ENCODE measurements at regions not wholly inside any gene's neighbourhood (a gene's known extent, or its start where the extent isn't known, plus 50 kb on each side); places are given as distances from the start of the nearest gene placed in this dataset.
"Not testable (repeated sequence)": the region's sequence is repeated elsewhere in the genome, so short reads cannot be mapped to it uniquely, and the experiment has no call there.

- no peak for DNase-seq (ENCODE audit: extremely low spot score)
- no peak for TF ChIP-seq CTCF (IDR thresholded peaks at IDR 0.05; ENCODE audit: control extremely low read depth, extremely low read depth, low read depth, missing control alignments)
- ChIA-PET POLR2A (no interaction called here), CTCF (no interaction called here)
Measured at GRCh38 chr11:134988495-134988894, 576.5 kb upstream of the B3GAT1 start.

DNA sequence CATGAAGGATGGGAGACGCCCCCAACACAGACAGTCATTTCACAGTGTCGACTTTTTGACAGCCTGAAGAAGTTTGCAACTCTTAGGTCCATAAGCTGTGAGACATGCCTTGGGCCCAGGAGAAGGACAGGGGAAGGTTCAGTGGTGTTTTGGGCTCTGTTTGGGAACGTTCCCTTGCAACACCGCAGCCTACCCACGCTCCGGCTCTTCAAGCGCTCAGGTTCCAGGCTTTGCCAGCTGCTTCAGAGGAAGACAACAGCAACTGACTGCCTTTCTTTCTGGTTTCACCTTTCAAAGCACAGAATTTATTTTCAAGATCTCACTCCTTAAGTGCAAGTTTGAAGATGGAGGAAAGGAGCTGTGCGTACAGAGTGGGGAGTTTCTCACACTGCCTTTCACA lies 575.8 kb upstream of the B3GAT1 start:
- no peak for DNase-seq (ENCODE audit: extremely low spot score)
- TF ChIP-seq CTCF (IDR thresholded peaks at IDR 0.05; ENCODE audit: control extremely low read depth, extremely low read depth, low read depth, missing control alignments) = no peak
- CTCF ChIA-PET = no interaction called here
- POLR2A ChIA-PET = no interaction called here

DNA sequence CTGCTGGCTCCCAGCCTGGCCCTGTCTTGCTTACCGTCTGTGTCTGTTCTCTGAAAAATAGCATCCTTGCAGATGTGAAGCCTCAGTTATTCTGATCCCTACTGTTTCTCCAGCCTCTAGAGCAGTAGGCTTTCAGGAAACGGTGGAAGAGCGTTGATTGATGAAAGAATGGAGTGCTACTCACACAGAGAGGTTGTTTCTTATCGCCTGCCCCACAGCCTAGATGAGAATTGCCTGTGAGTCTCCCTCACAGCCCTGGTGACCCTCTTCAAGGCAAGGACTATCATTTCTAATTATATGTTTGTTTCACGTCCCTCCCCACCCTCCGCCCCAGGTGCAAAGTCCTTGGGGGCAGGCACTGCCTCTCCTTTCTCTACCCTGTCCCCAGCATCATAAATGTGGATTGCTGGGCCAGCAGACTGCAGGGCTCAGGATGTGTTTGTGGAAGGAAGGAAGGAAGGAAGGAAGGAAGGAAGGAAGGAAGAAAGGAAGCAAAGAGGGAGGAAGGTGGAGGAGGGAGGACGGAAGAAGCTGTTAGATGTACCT lies 575.3 kb upstream of the B3GAT1 start:
- CTCF ChIA-PET = no interaction called here
- no peak for TF ChIP-seq CTCF (IDR thresholded peaks at IDR 0.05; ENCODE audit: control extremely low read depth, extremely low read depth, low read depth, missing control alignments)
- POLR2A ChIA-PET = no interaction called here
- no peak for DNase-seq (ENCODE audit: extremely low spot score)

GRCh38 chr11:134984421-134984820 lies 572.4 kb upstream of the B3GAT1 start:
- no peak for DNase-seq (ENCODE audit: extremely low spot score)
- ChIA-PET CTCF (no interaction called here), POLR2A (no interaction called here)
- no peak for TF ChIP-seq CTCF (IDR thresholded peaks at IDR 0.05; ENCODE audit: control extremely low read depth, extremely low read depth, low read depth, missing control alignments)

GRCh38 chr11:134982432-134982831 lies 570.4 kb upstream of the B3GAT1 start:
- DNase-seq (ENCODE audit: extremely low spot score); CTCF ChIA-PET; POLR2A ChIA-PET: not testable (repeated sequence)

GRCh38 chr11:134981835-134982234 lies 569.8 kb upstream of the B3GAT1 start:
- CTCF ChIA-PET = no interaction called here
- POLR2A ChIA-PET = no interaction called here
- DNase-seq (ENCODE audit: extremely low spot score) = no peak
- no peak for TF ChIP-seq CTCF (IDR thresholded peaks at IDR 0.05; ENCODE audit: control extremely low read depth, extremely low read depth, low read depth, missing control alignments)

DNA sequence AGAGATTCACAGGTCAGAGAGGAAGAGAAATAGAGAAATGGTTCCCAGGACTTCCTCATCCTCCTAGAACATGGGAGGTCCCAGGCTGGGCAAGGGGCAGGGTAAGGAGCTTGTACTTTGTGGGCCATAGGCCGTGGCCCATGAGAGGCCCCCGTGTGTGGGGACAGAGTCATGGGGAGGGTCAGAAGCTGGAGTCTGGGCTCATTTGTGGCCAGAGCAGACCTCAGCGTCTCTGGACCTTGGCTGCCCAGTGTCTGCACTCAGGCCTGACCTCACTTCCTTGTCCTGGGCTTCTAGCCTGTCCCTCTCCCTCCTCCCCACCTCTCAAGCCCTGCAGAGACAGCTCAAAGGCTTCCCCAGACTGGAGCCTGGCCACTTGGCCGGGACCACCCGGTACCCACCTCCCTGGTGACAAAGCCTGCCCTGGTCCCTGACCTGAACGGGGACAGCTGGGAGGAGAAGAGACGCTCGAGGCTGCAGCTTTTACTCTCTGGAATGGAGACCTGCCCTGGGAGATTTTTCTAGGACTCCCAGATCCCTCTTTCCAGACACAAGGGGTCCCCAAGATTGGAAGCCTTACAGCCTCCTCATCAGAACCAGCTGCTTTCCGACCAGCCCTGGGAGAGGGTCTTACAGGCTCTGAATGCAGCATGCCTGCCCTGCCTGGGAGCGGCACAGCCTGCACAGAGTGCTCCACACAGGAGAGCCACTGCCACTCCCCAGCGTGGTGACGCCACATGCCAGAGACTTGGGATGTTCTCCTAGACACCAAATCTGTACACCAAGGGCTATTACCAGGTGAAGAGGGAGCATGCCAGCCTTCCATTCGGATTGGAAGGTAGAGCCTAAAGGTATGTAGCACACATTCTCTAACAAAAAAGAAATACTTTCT lies 569.0 kb upstream of the B3GAT1 start:
- no peak for DNase-seq (ENCODE audit: extremely low spot score)
- CTCF ChIA-PET = no interaction called here
- no peak for TF ChIP-seq CTCF (IDR thresholded peaks at IDR 0.05; ENCODE audit: control extremely low read depth, extremely low read depth, low read depth, missing control alignments)
- POLR2A ChIA-PET = no interaction called here

DNA sequence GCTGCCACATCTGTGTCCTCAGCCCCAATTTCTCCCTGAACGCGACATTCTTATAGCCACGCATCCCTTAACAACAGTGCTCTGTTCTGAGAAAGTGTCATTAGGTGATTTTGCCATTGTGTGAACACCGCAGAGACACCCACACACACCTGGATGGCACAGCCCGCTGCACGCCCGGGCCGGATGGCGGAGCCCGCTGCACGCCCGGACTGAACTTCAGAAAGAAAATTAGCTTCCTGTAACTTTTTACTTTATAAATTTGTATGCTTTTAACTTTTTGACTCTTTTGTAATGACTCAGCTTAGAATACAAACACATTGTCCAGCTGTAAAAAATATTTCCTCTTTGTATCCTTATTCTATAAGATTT lies 567.0 kb upstream of the B3GAT1 start:
- DNase-seq (ENCODE audit: extremely low spot score); POLR2A ChIA-PET: not testable (repeated sequence)

More for the DNA sequence above, 567.0 kb upstream of the B3GAT1 start:
- CTCF ChIA-PET = not testable (repeated sequence)

Measured in GM10248 (cell line).